Right forelimb (tissue), 1 donor: ENCODE measurements at regions not wholly inside any gene's neighbourhood (a gene's known extent, or its start where the extent isn't known, plus 50 kb on each side); places are given as distances from the start of the nearest gene placed in this dataset.
A peak's percentile ranks its signal among the peaks of the same experiment; 100 is the strongest.

Source experiments
- DNase-seq: peaks from one replicate; pipeline ENCODE4 v3.0.0-alpha.2; 2018

DNA sequence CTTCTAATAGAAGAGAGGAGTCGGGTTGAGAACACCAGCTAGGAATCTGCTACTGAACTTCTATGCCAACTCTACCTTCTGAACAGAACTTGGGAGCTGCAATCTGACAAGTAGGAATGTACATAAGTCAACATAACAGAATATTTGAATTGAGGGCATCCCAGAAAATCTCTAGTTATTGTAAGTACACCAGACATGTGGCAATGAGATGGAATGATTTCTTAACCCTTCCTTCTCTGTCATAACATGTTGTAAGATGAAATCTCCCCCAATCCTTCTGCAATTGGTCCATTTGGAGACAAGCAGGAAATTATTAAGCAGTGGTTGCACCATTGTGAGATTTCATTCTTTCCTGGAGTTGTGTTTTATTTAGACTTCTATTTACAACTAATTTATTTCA, 68.7 kb upstream of the TMPO start:
- DNase-seq, result no peak

DNA sequence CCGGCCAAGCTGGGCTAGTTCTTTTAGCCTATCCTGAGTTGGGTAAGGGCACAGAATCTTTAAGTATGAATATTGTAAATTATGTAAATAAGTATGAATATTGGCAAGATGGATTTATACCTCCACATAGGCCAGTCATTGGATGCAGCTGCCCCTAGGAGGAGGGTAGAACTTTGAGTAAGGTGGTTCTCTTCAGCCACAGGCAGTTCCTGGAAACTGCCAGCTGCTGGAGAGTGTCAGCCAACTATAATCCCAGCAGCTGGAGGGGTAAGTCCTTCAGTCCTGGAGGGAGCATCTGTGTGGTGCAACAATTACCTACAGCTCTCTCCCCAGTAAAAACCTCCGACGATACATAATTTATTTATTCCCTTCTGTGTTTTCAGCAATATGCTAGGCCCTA, 65.8 kb upstream of the TMPO start:
- DNase-seq, result no peak

DNA sequence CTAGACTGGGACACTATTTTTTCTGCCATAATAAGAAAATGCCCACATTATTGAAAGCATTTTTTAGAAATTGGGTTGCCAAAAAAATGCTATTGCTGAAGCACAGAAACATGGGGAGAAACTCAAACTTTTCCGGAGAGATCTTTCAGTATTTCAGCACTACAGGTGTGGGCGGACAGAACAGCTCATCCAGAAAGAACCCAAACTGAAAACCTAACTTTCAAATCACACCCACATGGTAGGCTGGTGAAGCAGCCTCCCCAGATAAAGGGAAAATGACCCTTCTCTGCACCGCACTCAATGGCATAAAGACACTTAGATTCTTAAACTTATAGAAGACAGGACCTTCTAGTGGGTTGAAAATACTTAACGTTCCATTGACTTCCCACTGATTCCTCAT, 62.3 kb upstream of the TMPO start:
- no peak for DNase-seq

DNA sequence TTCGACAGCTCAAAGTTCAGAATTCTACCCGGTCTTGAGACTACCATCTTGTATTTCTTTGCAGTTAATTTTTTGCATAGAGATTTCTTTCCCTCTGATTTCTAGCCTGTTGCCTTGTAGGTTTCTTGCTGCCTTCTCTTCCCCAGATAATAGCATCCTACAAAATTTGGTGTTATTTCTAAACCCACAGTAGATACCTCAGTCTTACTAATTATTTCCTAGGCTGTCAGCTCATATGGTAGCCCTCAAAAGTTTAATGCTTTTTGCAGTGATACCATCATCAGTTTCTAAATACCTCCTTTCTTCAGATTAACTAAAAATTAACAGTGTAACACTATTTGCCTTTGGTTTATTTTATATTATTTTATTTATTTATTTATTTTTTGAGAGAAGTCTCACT, 61.9 kb upstream of the TMPO start:
- DNase-seq, result no peak

DNA sequence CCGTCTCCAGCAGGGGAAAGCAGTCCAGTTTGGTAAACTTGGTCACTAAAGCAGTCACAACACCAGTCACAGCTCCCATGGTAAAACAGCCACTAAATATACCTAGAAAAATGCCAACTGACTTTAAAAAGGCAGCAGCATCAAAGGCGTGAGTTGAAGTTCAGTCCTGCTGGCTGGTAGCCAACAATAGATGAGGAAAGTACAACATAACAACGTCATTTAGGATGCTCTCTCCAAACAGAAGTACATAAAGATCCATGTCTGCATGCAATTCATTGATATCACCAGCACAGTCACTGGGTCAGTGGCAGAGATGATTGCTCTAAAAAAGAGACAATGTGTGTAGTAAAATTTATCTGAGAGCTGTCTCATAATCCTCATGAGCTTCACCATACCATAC, 59.3 kb upstream of the TMPO start:
- no peak for DNase-seq

DNA sequence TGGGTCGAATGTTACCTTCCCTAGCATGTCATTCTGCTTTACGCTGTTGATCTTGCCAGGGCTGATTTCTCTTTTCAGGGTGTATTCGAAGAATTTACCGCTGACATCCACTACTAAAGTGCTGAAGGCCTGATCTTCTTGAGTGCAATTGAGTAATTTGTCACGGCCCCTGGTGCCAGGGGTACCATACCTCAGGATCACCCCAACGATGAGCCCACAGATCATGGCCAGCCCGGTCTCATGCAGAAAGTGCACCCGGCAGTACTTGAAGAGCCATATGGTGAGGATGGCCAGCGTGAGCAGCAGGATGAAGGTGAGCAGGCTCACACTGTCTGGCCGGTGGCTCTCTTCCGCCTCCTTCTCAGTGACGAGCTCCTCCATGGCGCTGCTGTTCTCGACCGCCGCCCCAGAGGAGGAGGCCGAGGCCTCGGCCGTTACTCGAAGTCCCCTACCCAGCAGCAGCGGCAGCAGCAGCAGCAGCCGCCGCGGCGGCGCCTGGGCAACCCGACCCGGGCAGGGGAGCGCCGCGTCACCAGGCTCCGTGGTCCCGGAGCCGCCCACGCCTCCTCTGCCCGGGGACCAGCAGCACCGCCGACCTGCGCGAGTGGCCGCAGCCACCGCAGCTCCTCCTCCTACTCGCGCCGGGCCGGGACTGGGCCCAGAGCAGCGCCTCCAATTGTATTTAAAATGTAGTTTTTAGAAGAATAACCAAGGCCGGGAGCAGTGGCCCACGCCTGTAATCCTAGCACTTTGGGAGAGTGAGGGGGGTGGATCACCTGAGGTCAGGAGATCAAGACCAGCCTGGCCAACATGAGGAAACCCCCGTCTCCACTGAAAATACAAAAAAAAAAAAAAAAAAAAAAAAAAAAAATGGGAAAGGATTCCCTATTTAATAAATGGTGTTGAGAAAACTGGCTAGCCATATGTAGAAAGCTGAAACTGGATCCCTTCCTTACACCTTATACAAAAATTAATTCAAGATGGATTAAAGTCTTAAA, 58.5 kb upstream of the TMPO start:
- DNase-seq, result peak; percentile 72

DNA sequence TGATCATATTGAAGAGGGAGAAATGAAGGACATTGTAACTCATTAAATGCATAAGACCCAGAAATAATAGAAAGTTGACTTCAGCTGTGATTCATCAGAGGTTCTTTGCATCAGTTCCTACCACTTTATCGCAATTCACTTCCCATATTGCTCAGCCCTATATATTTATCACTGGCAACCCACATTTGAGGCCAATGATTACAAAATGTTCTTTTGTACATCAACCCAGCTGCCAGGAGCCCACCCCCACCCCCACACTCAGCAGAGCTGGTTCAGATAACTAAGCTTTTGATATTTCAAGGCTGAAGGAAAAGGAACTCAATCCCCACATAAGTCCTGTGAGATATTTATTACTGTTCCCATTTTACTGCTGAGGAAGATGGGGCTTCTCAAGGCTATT, 51.2 kb upstream of the TMPO start:
- no peak for DNase-seq

DNA sequence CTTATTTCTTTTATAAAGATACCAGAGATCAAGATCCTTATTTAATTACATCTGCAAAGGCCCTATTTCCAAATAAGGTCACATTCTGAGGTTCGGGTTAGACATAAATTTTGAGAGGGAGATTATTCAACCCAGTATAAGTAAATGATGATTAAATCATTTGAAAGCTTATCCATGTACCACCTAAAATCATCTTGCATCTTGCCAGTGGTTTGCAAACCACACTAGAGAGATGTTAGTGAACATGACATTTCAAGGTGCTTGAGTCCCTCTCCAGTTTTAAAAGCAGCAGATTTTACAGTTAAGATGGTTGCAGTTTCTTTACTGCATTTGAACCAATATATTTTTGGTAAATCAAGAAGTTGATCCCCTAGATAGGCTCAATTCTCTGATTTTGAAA, 49.9 kb upstream of the TMPO start:
- no peak for DNase-seq
